ENCODE measurements at regions not wholly inside any gene's neighbourhood (a gene's known extent, or its start where the extent isn't known, plus 50 kb on each side); places are given as distances from the start of the nearest gene placed in this dataset.
A peak's percentile ranks its signal among the peaks of the same experiment; 100 is the strongest.

- POLR2A ChIA-PET (ENCODE audit: unreplicated experiment): no interaction called here
Measured at GRCh38 chr15:92224843-92225242, 168.8 kb upstream of the ST8SIA2 start.

GRCh38 chr15:92226020-92226612, 167.6 kb upstream of the ST8SIA2 start:
- H3K4me1 ChIP-seq (ENCODE audit: insufficient read depth, low read length): no peaks in the 10 kb centered on the region
- CTCF ChIA-PET: no interaction called here

More at GRCh38 chr15:92224843-92225242, 168.8 kb upstream of the ST8SIA2 start:
- H3K4me2 ChIP-seq (ENCODE audit: low read length): no peak overlapping the region
- no peaks in the 10 kb centered on the region for H3K79me2 ChIP-seq (ENCODE audit: low read length)
- TF ChIP-seq EZH2 (IDR thresholded peaks at IDR 0.05; ENCODE audit: low read length, unreplicated experiment) (no peak), EZH2phosphoT487 (IDR thresholded peaks at IDR 0.05; ENCODE audit: borderline replicate concordance, low read length) (no peak), CTCF (conservative IDR thresholded peaks at IDR 0.05; ENCODE audit: low read depth, low read length) (no peak)
- no peaks in the 10 kb centered on the region for H3K9me3 ChIP-seq (ENCODE audit: low read length)
- no peaks in the 10 kb centered on the region for H3K4me1 ChIP-seq (ENCODE audit: insufficient read depth, low read length)
- no peak overlapping the region for H3K27ac ChIP-seq (ENCODE audit: low read length)
- H3K27me3 ChIP-seq (ENCODE audit: low read length): no peaks in the 10 kb centered on the region
- H3K9ac ChIP-seq (ENCODE audit: low read length): no peak overlapping the region
- CTCF ChIA-PET: no interaction called here
- H3K36me3 ChIP-seq (ENCODE audit: low read depth, low read length): no peaks in the 10 kb centered on the region
- H3F3A ChIP-seq (ENCODE audit: low read length, unreplicated experiment): no peaks in the 10 kb centered on the region
- H2AFZ ChIP-seq (ENCODE audit: low read length): no peak overlapping the region
- ATAC-seq (no peak), DNase-seq (no peak)
- no TSS peak for BruUV-seq (replicated peaks)
- H3K9me2 ChIP-seq (replicated peaks; ENCODE audit: low read length): no peaks in the 10 kb centered on the region
- intact Hi-C loops (cut with micrococcal nuclease): no loop called here
- H3K4me3 ChIP-seq (ENCODE audit: low read length): no peak overlapping the region
- H4K20me1 ChIP-seq (ENCODE audit: low read length): no peaks in the 10 kb centered on the region

More at GRCh38 chr15:92226020-92226612, 167.6 kb upstream of the ST8SIA2 start:
- H3K4me3 ChIP-seq (ENCODE audit: low read length): no peak overlapping the region
- H3K79me2 ChIP-seq (ENCODE audit: low read length): no peaks in the 10 kb centered on the region
- no peaks in the 10 kb centered on the region for H3K9me3 ChIP-seq (ENCODE audit: low read length)
- ATAC-seq: no peak
- no peak overlapping the region for H2AFZ ChIP-seq (ENCODE audit: low read length)
- H3F3A ChIP-seq (ENCODE audit: low read length, unreplicated experiment): no peaks in the 10 kb centered on the region
- TF ChIP-seq EZH2 (IDR thresholded peaks at IDR 0.05; ENCODE audit: low read length, unreplicated experiment): no peak
- no peak for TF ChIP-seq EZH2phosphoT487 (IDR thresholded peaks at IDR 0.05; ENCODE audit: borderline replicate concordance, low read length)
- TF ChIP-seq CTCF (conservative IDR thresholded peaks at IDR 0.05; ENCODE audit: low read depth, low read length): peak; percentile 49
- no peak overlapping the region for H3K27ac ChIP-seq (ENCODE audit: low read length)
- no peaks in the 10 kb centered on the region for H3K9me2 ChIP-seq (replicated peaks; ENCODE audit: low read length)
- H3K36me3 ChIP-seq (ENCODE audit: low read depth, low read length): no peaks in the 10 kb centered on the region
- no peak overlapping the region for H3K4me2 ChIP-seq (ENCODE audit: low read length)
- DNase-seq: peak; percentile 22
- H4K20me1 ChIP-seq (ENCODE audit: low read length): no peaks in the 10 kb centered on the region
- no TSS peak for BruUV-seq (replicated peaks)
- no peak overlapping the region for H3K9ac ChIP-seq (ENCODE audit: low read length)
- H3K27me3 ChIP-seq (ENCODE audit: low read length): no peaks in the 10 kb centered on the region
- POLR2A ChIA-PET (ENCODE audit: unreplicated experiment): no interaction called here
- intact Hi-C loops (cut with micrococcal nuclease): no loop called here
